GM23338 (cell line): ENCODE measurements at regions not wholly inside any gene's neighbourhood (a gene's known extent, or its start where the extent isn't known, plus 50 kb on each side); places are given as distances from the start of the nearest gene placed in this dataset.

Source experiments
- ATAC-seq: fragments of 200-7000 bp; cut with Tn5 transposase; 3 replicates; pipeline ENCODE4 v1.9.1; 2020
- DNase-seq: peaks from one replicate; pipeline ENCODE4 v3.0.0-alpha.2; 2015; ENCODE audit warnings: low spot score
- H2AFZ ChIP-seq: fragments of 200-600 bp; sonication (generic); 2 replicates; pipeline ENCODE4 v1.8.0; 2016; ENCODE audit warnings: antibody characterized with exemption, mild to moderate bottlenecking, moderate library complexity
- H3F3A ChIP-seq: fragments of 200-600 bp; sonication (generic); replicated peaks from 2 replicates; pipeline ENCODE4 v1.8.0; 2017; ENCODE audit warnings: antibody characterized with exemption, mixed run types, low read depth
- H3K27ac ChIP-seq: fragments of 200-600 bp; sonication (generic); 2 replicates; pipeline ENCODE4 v1.6.1; 2016; ENCODE audit warnings: low read depth
- H3K27me3 ChIP-seq: fragments of 200-600 bp; sonication (generic); 2 replicates; pipeline ENCODE4 v1.8.0; 2016; ENCODE audit warnings: mild to moderate bottlenecking, mixed run types, moderate library complexity; ENCODE audit not compliant: insufficient read depth
- H3K36me3 ChIP-seq: fragments of 200-600 bp; sonication (generic); 2 replicates; pipeline ENCODE4 v1.8.0; 2016; ENCODE audit warnings: mild to moderate bottlenecking; ENCODE audit not compliant: insufficient read depth
- H3K4me1 ChIP-seq: fragments of 200-600 bp; sonication (generic); 2 replicates; pipeline ENCODE4 v1.8.0; 2016; ENCODE audit warnings: mild to moderate bottlenecking, moderate library complexity; ENCODE audit not compliant: insufficient read depth
- H3K4me2 ChIP-seq: fragments of 200-600 bp; sonication (generic); 2 replicates; pipeline ENCODE4 v1.7.1; 2017; ENCODE audit warnings: mixed run types
- H3K4me3 ChIP-seq: fragments of 200-600 bp; sonication (generic); 2 replicates; pipeline ENCODE4 v1.6.1; 2016; ENCODE audit warnings: mixed run types
- H3K79me2 ChIP-seq: fragments of 200-600 bp; sonication (generic); replicated peaks from 2 replicates; pipeline ENCODE4 v1.8.0; 2017; ENCODE audit warnings: mild to moderate bottlenecking; ENCODE audit not compliant: insufficient read depth
- H3K9me2 ChIP-seq: fragments of 200-600 bp; sonication (generic); 2 replicates; pipeline ENCODE4 v1.8.0; 2017; ENCODE audit not compliant: insufficient read depth
- H4K20me1 ChIP-seq: fragments of 200-600 bp; sonication (generic); replicated peaks from 2 replicates; pipeline ENCODE4 v1.8.0; 2017; ENCODE audit warnings: mild to moderate bottlenecking; ENCODE audit not compliant: insufficient read depth
- H3K27ac Mint-ChIP-seq: 2 replicates; pipeline ENCODE4 v1.8.0; 2020; ENCODE audit warnings: inconsistent platforms, mild to moderate bottlenecking, moderate library complexity, mixed read lengths
- H3K27me3 Mint-ChIP-seq: 3 replicates; pipeline ENCODE4 v1.8.0; 2022; ENCODE audit warnings: low read depth, mild to moderate bottlenecking, moderate library complexity, mixed read lengths, inconsistent platforms; ENCODE audit not compliant: insufficient read depth, poor library complexity
- H3K36me3 Mint-ChIP-seq: 3 replicates; pipeline ENCODE4 v1.8.0; 2021; ENCODE audit warnings: low read depth, mild to moderate bottlenecking, inconsistent platforms, moderate library complexity, mixed read lengths
- H3K4me1 Mint-ChIP-seq: 3 replicates; pipeline ENCODE4 v1.8.0; 2020; ENCODE audit warnings: mild to moderate bottlenecking, inconsistent platforms, mixed read lengths
- H3K4me3 Mint-ChIP-seq: 3 replicates; pipeline ENCODE4 v1.8.0; 2021; ENCODE audit warnings: moderate library complexity, mild to moderate bottlenecking, inconsistent platforms, mixed read lengths
- H3K9me3 Mint-ChIP-seq: 3 replicates; pipeline ENCODE4 v1.8.0; 2020; ENCODE audit warnings: moderate library complexity, mild to moderate bottlenecking, inconsistent platforms, mixed read lengths
- CREB1 ChIP-seq: fragments of 250-450 bp; sonication (Bioruptor Pico); IDR thresholded peaks from 2 replicates; pipeline ENCODE4 v1.5.0; 2020; ENCODE audit warnings: low read depth, mild to moderate bottlenecking, moderate library complexity
- CTCF ChIP-seq, 2 experiments: fragments of 200-600 bp in 1 of 2; sonication (generic) in 1 of 2; conservative IDR thresholded peaks; 2 replicates each; pipeline versions ENCODE4 v1.5.1 to v1.6.1; 2016 to 2017; ENCODE audit warnings: antibody characterized with exemption in 2 of 2, low read depth in 2 of 2, mild to moderate bottlenecking in 2 of 2, moderate library complexity in 1 of 2
- ETS1 ChIP-seq: IDR thresholded peaks from 2 replicates; pipeline ENCODE4 v1.6.1; 2016; ENCODE audit warnings: antibody characterized with exemption
- EZH2 ChIP-seq: fragments of 200-600 bp; sonication (generic); IDR thresholded peaks from one replicate; pipeline ENCODE4 v1.8.0; 2017; ENCODE audit warnings: antibody characterized with exemption, mild to moderate bottlenecking, low read depth; ENCODE audit not compliant: unreplicated experiment
- EZH2phosphoT487 ChIP-seq: fragments of 200-600 bp; sonication (generic); IDR thresholded peaks from one replicate; pipeline ENCODE4 v1.8.1; 2018; ENCODE audit warnings: antibody characterized with exemption; ENCODE audit not compliant: unreplicated experiment
- JUNB ChIP-seq: IDR thresholded peaks from one replicate; pipeline ENCODE4 v1.6.1; 2016; ENCODE audit warnings: antibody characterized with exemption; ENCODE audit not compliant: unreplicated experiment
- REST ChIP-seq: IDR thresholded peaks from one replicate; pipeline ENCODE4 v1.6.1; 2018; ENCODE audit warnings: antibody characterized with exemption; ENCODE audit not compliant: unreplicated experiment
- STAT1 ChIP-seq: IDR thresholded peaks from one replicate; pipeline ENCODE4 v1.6.1; 2016; ENCODE audit warnings: antibody characterized with exemption; ENCODE audit not compliant: unreplicated experiment
- ZNF114 ChIP-seq: fragments of 250-450 bp; sonication (Bioruptor Pico); IDR thresholded peaks from 2 replicates; pipeline ENCODE4 v1.5.0; 2020; ENCODE audit warnings: mild to moderate bottlenecking, moderate library complexity
- ZNF331 ChIP-seq: fragments of 250-450 bp; sonication (Bioruptor Pico); IDR thresholded peaks from 2 replicates; pipeline ENCODE4 v1.5.0; 2020; ENCODE audit warnings: low read depth, mild to moderate bottlenecking, moderate library complexity
- ZNF462 ChIP-seq: fragments of 250-450 bp; sonication (Bioruptor Pico); IDR thresholded peaks from 2 replicates; pipeline ENCODE4 v1.5.0; 2020; ENCODE audit warnings: mild to moderate bottlenecking, moderate library complexity

GRCh38 chr4:45668128-45668527 lies 455.7 kb downstream of the GABRG1 start (continued):
- no peak for TF ChIP-seq ZNF462 (CRISPR knock-in tag)
- no peak for TF ChIP-seq CREB1 (CRISPR knock-in tag)
- no peak for TF ChIP-seq REST
- no peak for TF ChIP-seq EZH2
- no peak for TF ChIP-seq ZNF114

GRCh38 chr4:45663628-45664081 lies 460.2 kb downstream of the GABRG1 start:
- Mint-ChIP-seq H3K36me3 (peaks cover under 1% of the 10 kb centered on the region; the same call in 1 of the 3 replicates), H3K4me1 (no peaks in the 10 kb centered on the region), H3K4me3 (no peak overlapping the region), H3K9me3 (peaks cover 58% of the 10 kb centered on the region), H3K27me3 (no peaks in the 10 kb centered on the region), H3K27ac (no peak overlapping the region)
- H4K20me1 ChIP-seq = no peaks in the 10 kb centered on the region
- ATAC-seq (no peak), DNase-seq (no peak)
- no peaks in the 10 kb centered on the region for H3K4me1 ChIP-seq
- no peak overlapping the region for H3K4me2 ChIP-seq
- H3K79me2 ChIP-seq = no peaks in the 10 kb centered on the region
- H3F3A ChIP-seq = no peaks in the 10 kb centered on the region
- H3K9me2 ChIP-seq = no peaks in the 10 kb centered on the region
- no peak overlapping the region for H3K27ac ChIP-seq
- H2AFZ ChIP-seq = no peak overlapping the region
- no peaks in the 10 kb centered on the region for H3K27me3 ChIP-seq
- H3K36me3 ChIP-seq = no peaks in the 10 kb centered on the region
- H3K4me3 ChIP-seq = no peak overlapping the region
- TF ChIP-seq ZNF331 (no peak), CREB1 (CRISPR knock-in tag) (no peak), ETS1 (no peak), EZH2phosphoT487 (no peak), EZH2 (no peak), JUNB (no peak), STAT1 (no peak), CTCF (conservative IDR thresholded peaks at IDR 0.05; ENCODE audit: low read depth in 2 of 2) (no peak)
